ENCODE measurements at regions not wholly inside any gene's neighbourhood (a gene's known extent, or its start where the extent isn't known, plus 50 kb on each side); places are given as distances from the start of the nearest gene placed in this dataset.

DNA sequence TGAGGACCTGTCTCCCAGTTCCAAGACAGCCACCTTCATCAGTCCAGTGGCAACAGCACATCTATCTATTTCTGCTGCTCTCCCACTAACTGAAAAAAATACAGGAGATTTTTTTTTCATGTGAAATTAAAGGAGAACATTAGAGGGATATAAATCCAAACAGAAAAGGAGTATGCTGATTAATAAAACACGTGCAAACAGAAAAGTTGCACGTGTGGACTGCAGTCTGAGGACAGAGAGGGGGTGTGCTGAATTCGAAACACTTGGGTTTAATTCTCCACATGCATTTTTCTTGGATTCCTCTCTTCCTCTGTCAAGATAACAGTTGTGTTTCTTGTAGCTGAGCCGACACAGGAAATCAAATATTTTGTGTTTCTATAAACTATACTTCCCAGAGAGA, 113.4 kb downstream of the CYRIA start:
- Histone ChIP-seq H2AFZ (ENCODE audit: low read length) (no peak overlapping the region), H3K56ac (ENCODE audit: insufficient read length, low read depth, low read length) (no peak overlapping the region), H3K4me1 (ENCODE audit: insufficient read depth, low read length) (no peaks in the 10 kb centered on the region; the same call in 1 of the 2 replicates), H3T11ph (ENCODE audit: low read length) (no peak overlapping the region), H3K27me3 (ENCODE audit: insufficient read depth, low read length) (no peaks in the 10 kb centered on the region), H2BK20ac (ENCODE audit: low read depth, low read length, poor library complexity, severe bottlenecking) (no peak overlapping the region), H3K9ac (ENCODE audit: extremely low read depth, insufficient read length, low read length) (no peak overlapping the region), H2BK120ac (ENCODE audit: low read depth, low read length, poor library complexity, severe bottlenecking) (no peak overlapping the region), H2BK15ac (ENCODE audit: low read depth, low read length) (no peak overlapping the region), H4K8ac (replicated peaks; ENCODE audit: insufficient read length, low read depth, low read length) (no peak overlapping the region), H4K91ac (ENCODE audit: insufficient read length, low read depth, low read length) (no peak overlapping the region), H3K14ac (ENCODE audit: insufficient read depth, low read length) (no peak overlapping the region), H4K5ac (ENCODE audit: insufficient read length, low read depth, low read length) (no peak overlapping the region), H3K4me2 (ENCODE audit: insufficient read depth, insufficient read length, low read length) (no peak overlapping the region), H2BK12ac (ENCODE audit: insufficient read length, low read depth, low read length) (no peak overlapping the region), H3K4ac (ENCODE audit: low read depth, low read length) (no peak overlapping the region), H3K18ac (ENCODE audit: insufficient read length, low read depth, low read length) (no peak overlapping the region), H2BK5ac (ENCODE audit: insufficient read length, low read length) (no peak overlapping the region), H3K79me1 (ENCODE audit: insufficient read depth, low read depth, low read length, poor library complexity, severe bottlenecking) (no peaks in the 10 kb centered on the region), H2AK5ac (ENCODE audit: insufficient read length, low read length) (no peak overlapping the region), H3K27ac (ENCODE audit: insufficient read length, low read depth, low read length) (no peak overlapping the region), H3K9me3 (ENCODE audit: control insufficient read depth, low read depth, low read length) (no peaks in the 10 kb centered on the region), H3K23ac (ENCODE audit: insufficient read length, low read depth, low read length) (no peak overlapping the region), H3K23me2 (ENCODE audit: insufficient read length, low read depth, low read length, poor library complexity, severe bottlenecking) (no peaks in the 10 kb centered on the region), H3K79me2 (ENCODE audit: insufficient read depth, low read length) (no peaks in the 10 kb centered on the region), H4K20me1 (ENCODE audit: control insufficient read depth, insufficient read depth, insufficient read length) (no peaks in the 10 kb centered on the region)
- no peak overlapping the region for H3K4me3 Mint-ChIP-seq
- no CpG with 5 or more reads among the region's 4 CpGs for WGBS (ENCODE audit: extremely low coverage, insufficient read length, low lambda C conversion rate)
- DNase-seq: no peak
- TF ChIP-seq, protein P1, sequence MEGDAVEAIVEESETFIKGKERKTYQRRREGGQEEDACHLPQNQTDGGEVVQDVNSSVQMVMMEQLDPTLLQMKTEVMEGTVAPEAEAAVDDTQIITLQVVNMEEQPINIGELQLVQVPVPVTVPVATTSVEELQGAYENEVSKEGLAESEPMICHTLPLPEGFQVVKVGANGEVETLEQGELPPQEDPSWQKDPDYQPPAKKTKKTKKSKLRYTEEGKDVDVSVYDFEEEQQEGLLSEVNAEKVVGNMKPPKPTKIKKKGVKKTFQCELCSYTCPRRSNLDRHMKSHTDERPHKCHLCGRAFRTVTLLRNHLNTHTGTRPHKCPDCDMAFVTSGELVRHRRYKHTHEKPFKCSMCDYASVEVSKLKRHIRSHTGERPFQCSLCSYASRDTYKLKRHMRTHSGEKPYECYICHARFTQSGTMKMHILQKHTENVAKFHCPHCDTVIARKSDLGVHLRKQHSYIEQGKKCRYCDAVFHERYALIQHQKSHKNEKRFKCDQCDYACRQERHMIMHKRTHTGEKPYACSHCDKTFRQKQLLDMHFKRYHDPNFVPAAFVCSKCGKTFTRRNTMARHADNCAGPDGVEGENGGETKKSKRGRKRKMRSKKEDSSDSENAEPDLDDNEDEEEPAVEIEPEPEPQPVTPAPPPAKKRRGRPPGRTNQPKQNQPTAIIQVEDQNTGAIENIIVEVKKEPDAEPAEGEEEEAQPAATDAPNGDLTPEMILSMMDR (conservative IDR thresholded peaks at IDR 0.05): no peak
- no peaks in the 10 kb centered on the region for H3K36me3 Mint-ChIP-seq (ENCODE audit: insufficient read depth in 1 of 3, low read depth in 3 of 3)
- H3K9me3 Mint-ChIP-seq: no peaks in the 10 kb centered on the region
- H3K27me3 Mint-ChIP-seq (ENCODE audit: low read depth): peaks cover 2% of the 10 kb centered on the region; the same call in 1 of the 2 replicates
- H3K4me1 Mint-ChIP-seq: peaks cover 0 to 2% of the 10 kb centered on the region in 2 experiments; a peak in 1 of 4 replicates
- H3K27ac Mint-ChIP-seq: no peak overlapping the region

Measured in H9 (cell line).